ENCODE measurements at regions not wholly inside any gene's neighbourhood (a gene's known extent, or its start where the extent isn't known, plus 50 kb on each side); places are given as distances from the start of the nearest gene placed in this dataset.

- no peaks in the 10 kb centered on the region for H3K9me3 ChIP-seq (ENCODE audit: low read depth)
- no peaks in the 10 kb centered on the region for H3K4me1 ChIP-seq (ENCODE audit: insufficient read depth)
- WGBS (ENCODE audit: low lambda C conversion rate, missing lambda C conversion rate): 93% methylated on average over 8 of the region's 8 CpGs
- H3K27me3 ChIP-seq: no peaks in the 10 kb centered on the region
- no peaks in the 10 kb centered on the region for H4K20me1 ChIP-seq (ENCODE audit: insufficient read depth, poor library complexity, severe bottlenecking)
- no peak overlapping the region for H3K27ac ChIP-seq
- no peak for DNase-seq (ENCODE audit: low spot score)
- no peak overlapping the region for H2AFZ ChIP-seq
- H3K9me2 ChIP-seq (replicated peaks; ENCODE audit: insufficient read depth): no peaks in the 10 kb centered on the region
- no peak overlapping the region for H3K4me3 ChIP-seq
- no peaks in the 10 kb centered on the region for H3K36me3 ChIP-seq (replicated peaks; ENCODE audit: insufficient read depth, low read depth)
- no peak overlapping the region for H3K4me2 ChIP-seq
- TF ChIP-seq CTCF (IDR thresholded peaks at IDR 0.05; ENCODE audit: poor library complexity): no peak
- no peak for TF ChIP-seq EZH2phosphoT487 (IDR thresholded peaks at IDR 0.05; ENCODE audit: low read depth, severe bottlenecking, unreplicated experiment)
- no peak for TF ChIP-seq EZH2 (IDR thresholded peaks at IDR 0.05; ENCODE audit: borderline replicate concordance)
- H3K79me2 ChIP-seq: no peaks in the 10 kb centered on the region
Measured at GRCh38 chr6:30801950-30802349, 57.6 kb upstream of the IER3 start.

GRCh38 chr6:30800871-30801270 is 56.5 kb upstream of the IER3 start:
- Histone ChIP-seq H3K9me2 (replicated peaks; ENCODE audit: insufficient read depth) (no peaks in the 10 kb centered on the region), H3K27me3 (no peaks in the 10 kb centered on the region), H2AFZ (no peak overlapping the region), H3K4me3 (no peak overlapping the region), H3K36me3 (replicated peaks; ENCODE audit: insufficient read depth, low read depth) (no peaks in the 10 kb centered on the region), H3K27ac (no peak overlapping the region), H3K79me2 (no peaks in the 10 kb centered on the region), H3K4me1 (ENCODE audit: insufficient read depth) (no peaks in the 10 kb centered on the region), H4K20me1 (ENCODE audit: insufficient read depth, poor library complexity, severe bottlenecking) (no peaks in the 10 kb centered on the region), H3K4me2 (no peak overlapping the region), H3K9me3 (ENCODE audit: low read depth) (no peaks in the 10 kb centered on the region)
- no peak for TF ChIP-seq CTCF (IDR thresholded peaks at IDR 0.05; ENCODE audit: poor library complexity)
- TF ChIP-seq EZH2phosphoT487 (IDR thresholded peaks at IDR 0.05; ENCODE audit: low read depth, severe bottlenecking, unreplicated experiment): no peak
- TF ChIP-seq EZH2 (IDR thresholded peaks at IDR 0.05; ENCODE audit: borderline replicate concordance): no peak
- WGBS (ENCODE audit: low lambda C conversion rate, missing lambda C conversion rate): 84% methylated on average over 6 of the region's 6 CpGs
- no peak for DNase-seq (ENCODE audit: low spot score)

GRCh38 chr6:30799210-30799609 is 54.9 kb upstream of the IER3 start:
- WGBS (ENCODE audit: low lambda C conversion rate, missing lambda C conversion rate): 47% methylated on average over 3 of the region's 3 CpGs
- Histone ChIP-seq H3K36me3 (replicated peaks; ENCODE audit: insufficient read depth, low read depth) (no peaks in the 10 kb centered on the region), H3K27ac (no peak overlapping the region), H3K79me2 (no peaks in the 10 kb centered on the region), H3K4me1 (ENCODE audit: insufficient read depth) (no peaks in the 10 kb centered on the region), H3K4me2 (no peak overlapping the region), H3K9me2 (replicated peaks; ENCODE audit: insufficient read depth) (no peaks in the 10 kb centered on the region), H3K27me3 (no peaks in the 10 kb centered on the region), H4K20me1 (ENCODE audit: insufficient read depth, poor library complexity, severe bottlenecking) (no peaks in the 10 kb centered on the region), H3K9me3 (ENCODE audit: low read depth) (no peaks in the 10 kb centered on the region), H2AFZ (no peak overlapping the region), H3K4me3 (no peak overlapping the region)
- TF ChIP-seq CTCF (IDR thresholded peaks at IDR 0.05; ENCODE audit: poor library complexity) (no peak), EZH2 (IDR thresholded peaks at IDR 0.05; ENCODE audit: borderline replicate concordance) (no peak), EZH2phosphoT487 (IDR thresholded peaks at IDR 0.05; ENCODE audit: low read depth, severe bottlenecking, unreplicated experiment) (no peak)
- DNase-seq (ENCODE audit: low spot score): no peak

GRCh38 chr6:30798494-30798893 is 54.1 kb upstream of the IER3 start:
- no peak overlapping the region for H3K4me3 ChIP-seq
- H3K36me3 ChIP-seq (replicated peaks; ENCODE audit: insufficient read depth, low read depth): no peaks in the 10 kb centered on the region
- H4K20me1 ChIP-seq (ENCODE audit: insufficient read depth, poor library complexity, severe bottlenecking): no peaks in the 10 kb centered on the region
- H3K79me2 ChIP-seq: no peaks in the 10 kb centered on the region
- no peaks in the 10 kb centered on the region for H3K9me2 ChIP-seq (replicated peaks; ENCODE audit: insufficient read depth)
- no peak for DNase-seq (ENCODE audit: low spot score)
- no peaks in the 10 kb centered on the region for H3K27me3 ChIP-seq
- peaks cover under 1% of the 10 kb centered on the region for H3K4me1 ChIP-seq (ENCODE audit: insufficient read depth)
- TF ChIP-seq EZH2 (IDR thresholded peaks at IDR 0.05; ENCODE audit: borderline replicate concordance): no peak
- no peak for TF ChIP-seq EZH2phosphoT487 (IDR thresholded peaks at IDR 0.05; ENCODE audit: low read depth, severe bottlenecking, unreplicated experiment)
- TF ChIP-seq CTCF (IDR thresholded peaks at IDR 0.05; ENCODE audit: poor library complexity): no peak
- WGBS (ENCODE audit: low lambda C conversion rate, missing lambda C conversion rate): 86% methylated on average over 3 of the region's 3 CpGs
- H2AFZ ChIP-seq: no peak overlapping the region
- H3K9me3 ChIP-seq (ENCODE audit: low read depth): no peaks in the 10 kb centered on the region
- H3K27ac ChIP-seq: no peak overlapping the region
- H3K4me2 ChIP-seq: no peak overlapping the region
